Activated T-helper 2 cell treated with anti-CD3 and anti-CD28 coated beads, Interferon-gamma antibody, Interleukin-2, Interleukin-4, amounts not matched to agents 10 μg/mL and 5 μg/mL and 100 μg/mL, durations not matched to agents 14 hours and 24 hours and 36 hours (primary cell): ENCODE measurements at regions not wholly inside any gene's neighbourhood (a gene's known extent, or its start where the extent isn't known, plus 50 kb on each side); places are given as distances from the start of the nearest gene placed in this dataset.

Experiments used
- DNase-seq: peaks from one replicate; pipeline ENCODE4 v3.0.0; 2021; ENCODE audit warnings: low spot score
- H3K27ac Mint-ChIP-seq: one replicate; pipeline ENCODE4 v1.8.0; 2021; ENCODE audit warnings: mixed read lengths
- H3K27me3 Mint-ChIP-seq: one replicate; pipeline ENCODE4 v1.8.0; 2021; ENCODE audit warnings: low read depth, mixed read lengths
- H3K36me3 Mint-ChIP-seq: one replicate; pipeline ENCODE4 v1.8.0; 2021; ENCODE audit warnings: low read depth, mixed read lengths
- H3K4me1 Mint-ChIP-seq: one replicate; pipeline ENCODE4 v1.8.0; 2021; ENCODE audit warnings: low read depth, mixed read lengths
- H3K4me3 Mint-ChIP-seq: one replicate; pipeline ENCODE4 v1.8.0; 2021; ENCODE audit warnings: low read depth, mild to moderate bottlenecking, moderate library complexity, mixed read lengths
- H3K9me3 Mint-ChIP-seq: one replicate; pipeline ENCODE4 v1.8.0; 2021; ENCODE audit warnings: mixed read lengths
- intact Hi-C: fragments of 100-400 bp; cut with micrococcal nuclease; formaldehyde crosslinking; loops from one replicate; pipeline ENCODE4 v1.15.1; 2023

DNA sequence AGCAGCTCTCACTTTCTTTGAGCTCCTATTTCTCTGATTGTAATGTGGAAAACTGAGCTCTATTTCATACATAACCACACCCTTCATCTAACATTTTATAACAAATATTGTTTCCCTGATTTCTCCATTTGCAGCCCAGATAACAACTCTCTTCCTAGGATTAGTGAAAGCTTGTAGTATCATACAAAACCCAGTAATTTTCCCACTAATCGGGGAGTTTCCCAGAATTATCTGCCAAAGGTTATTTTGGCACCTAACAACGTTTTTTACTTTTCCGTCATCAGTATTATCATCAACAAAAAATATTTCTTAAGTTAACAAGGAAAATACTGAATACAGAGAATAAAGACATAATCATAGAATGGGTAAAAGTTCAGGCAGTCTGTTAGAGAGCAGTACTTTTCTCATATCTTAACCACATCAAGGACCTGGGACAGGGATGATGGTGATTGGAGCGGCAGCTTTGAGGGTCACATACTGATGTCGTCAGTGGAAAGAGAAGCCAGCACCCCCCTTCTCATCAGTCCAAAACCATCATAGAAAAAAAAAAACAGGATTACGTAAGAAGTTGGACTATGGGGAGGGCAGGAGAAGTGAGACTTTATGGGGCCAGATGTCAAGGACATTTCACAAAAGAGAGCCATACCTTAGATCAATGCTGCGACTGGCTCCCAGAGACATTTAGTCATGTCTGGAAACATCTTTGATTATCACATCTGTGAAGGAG, 166.1 kb upstream of the TNFAIP3 start:
- H3K36me3 Mint-ChIP-seq = peaks cover 2% of the 10 kb centered on the region
- no peaks in the 10 kb centered on the region for H3K27me3 Mint-ChIP-seq
- H3K27ac Mint-ChIP-seq = no peak overlapping the region
- no peak overlapping the region for H3K4me3 Mint-ChIP-seq
- H3K9me3 Mint-ChIP-seq = no peaks in the 10 kb centered on the region
- no peak for DNase-seq
- intact Hi-C loops = no loop called here
- peaks cover 69% of the 10 kb centered on the region for H3K4me1 Mint-ChIP-seq

DNA sequence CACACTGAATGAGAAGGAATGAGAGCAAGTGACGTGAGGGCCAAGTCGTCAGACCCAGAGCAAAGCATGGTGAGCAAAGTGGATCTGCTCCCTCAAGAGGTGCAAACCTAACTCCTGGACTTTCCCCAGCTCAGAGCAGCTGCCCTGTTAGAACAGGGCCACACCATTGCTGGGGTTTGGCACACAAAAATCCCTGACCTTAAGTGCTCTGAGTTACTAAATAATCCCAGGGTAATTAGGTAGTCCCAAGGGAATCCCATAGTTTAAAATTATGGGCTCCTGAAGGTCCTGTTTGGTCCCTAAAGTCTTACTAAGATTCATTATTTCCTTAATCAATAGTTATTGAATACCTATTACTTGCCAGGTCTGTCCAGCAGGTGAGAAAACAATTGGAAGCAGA, 165.1 kb upstream of the TNFAIP3 start:
- no peak for DNase-seq
- H3K4me3 Mint-ChIP-seq = no peak overlapping the region
- H3K27me3 Mint-ChIP-seq = no peaks in the 10 kb centered on the region
- H3K36me3 Mint-ChIP-seq = peaks cover 2% of the 10 kb centered on the region
- H3K27ac Mint-ChIP-seq = no peak overlapping the region
- no peaks in the 10 kb centered on the region for H3K9me3 Mint-ChIP-seq
- peaks cover 77% of the 10 kb centered on the region for H3K4me1 Mint-ChIP-seq
- intact Hi-C loops = no loop called here

DNA sequence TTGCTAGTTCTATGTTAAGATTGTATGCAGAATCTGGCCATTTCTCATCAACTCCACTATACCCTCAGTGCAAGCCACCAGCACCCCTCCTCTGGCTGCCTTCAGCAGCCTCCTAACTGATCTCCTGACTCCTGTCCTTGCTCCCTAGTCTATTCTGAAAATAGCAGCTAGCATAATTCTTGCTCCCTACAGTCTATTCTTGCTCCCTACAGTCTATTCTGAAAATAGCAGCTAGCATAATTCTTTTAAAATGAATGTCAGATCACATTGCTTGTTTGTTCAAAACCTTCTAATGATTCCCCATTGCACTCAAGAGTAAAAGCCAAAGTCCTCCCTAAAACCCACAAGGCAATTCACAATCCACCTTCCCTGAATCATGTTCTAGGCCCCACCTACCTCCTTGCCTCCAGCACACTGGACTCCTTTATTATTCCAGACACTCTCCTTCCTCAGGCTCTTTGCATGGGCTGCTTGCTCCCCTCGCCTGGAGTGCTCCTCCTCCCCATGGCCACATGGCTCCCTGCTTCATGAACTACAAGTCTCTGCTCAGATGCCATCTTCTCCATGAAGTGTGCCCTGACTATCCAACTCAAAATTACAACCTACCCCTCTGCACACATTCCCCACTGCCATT, 164.2 kb upstream of the TNFAIP3 start:
- intact Hi-C loops = no loop called here
- Mint-ChIP-seq H3K9me3 (no peaks in the 10 kb centered on the region), H3K27me3 (no peaks in the 10 kb centered on the region), H3K36me3 (peaks cover 2% of the 10 kb centered on the region), H3K4me3 (no peak overlapping the region), H3K27ac (peak overlapping the region; percentile 5), H3K4me1 (peaks cover 79% of the 10 kb centered on the region)
- DNase-seq = no peak

GRCh38 chr6:137704802-137705159, 162.3 kb upstream of the TNFAIP3 start:
- intact Hi-C loops = loop anchor here (1.0 to 5.0 kb wide), 5 partner anchors 223 to 405 kb away; no protein-coding TSS in a partner anchor
- peaks cover 4% of the 10 kb centered on the region for H3K36me3 Mint-ChIP-seq
- DNase-seq = no peak
- H3K4me3 Mint-ChIP-seq = no peak overlapping the region
- H3K4me1 Mint-ChIP-seq = peaks cover 77% of the 10 kb centered on the region
- no peak overlapping the region for H3K27ac Mint-ChIP-seq
- H3K9me3 Mint-ChIP-seq = no peaks in the 10 kb centered on the region
- no peaks in the 10 kb centered on the region for H3K27me3 Mint-ChIP-seq

DNA sequence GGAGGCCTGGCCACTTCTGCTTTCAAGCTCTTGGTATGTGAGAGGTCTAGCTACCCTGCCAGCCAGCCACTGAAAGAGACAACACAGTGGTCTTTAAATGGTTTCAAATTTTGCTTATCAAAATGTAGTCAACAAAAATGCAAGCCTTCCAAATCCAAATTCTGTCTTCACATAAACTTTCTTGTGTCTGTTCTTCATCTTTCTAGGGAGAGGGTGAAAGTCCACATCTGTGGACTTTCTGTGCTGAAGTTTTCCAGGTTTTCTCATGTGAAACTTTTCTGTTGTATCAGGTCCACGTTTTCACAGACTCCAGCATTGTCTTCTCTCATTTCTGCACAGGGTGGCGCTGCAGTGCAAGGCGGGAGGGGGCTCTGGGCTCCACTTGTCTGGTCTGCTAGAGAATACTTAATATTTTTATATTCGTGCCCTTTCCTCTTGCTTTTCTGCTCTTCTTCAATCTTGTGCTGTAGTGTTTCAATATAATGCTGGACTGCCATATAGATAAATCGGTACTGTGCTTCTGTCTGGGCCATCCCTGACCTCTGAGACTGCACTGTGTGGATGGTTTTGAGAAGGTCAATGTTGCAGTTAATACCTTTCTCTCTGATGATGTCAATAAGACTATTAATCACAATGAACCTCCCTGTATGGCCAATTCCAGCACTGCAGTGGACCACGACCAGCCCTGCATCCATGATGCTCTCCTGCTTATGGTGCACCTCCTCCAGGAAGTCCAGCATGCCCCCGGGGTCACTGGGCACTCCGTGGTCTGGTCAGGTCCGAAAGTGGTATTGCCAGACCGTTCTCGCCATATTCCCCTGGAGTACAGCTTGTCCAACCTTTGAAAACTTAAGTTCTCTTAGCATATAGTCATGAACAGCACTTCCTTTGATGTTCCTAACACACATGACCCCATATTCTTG, 161.6 kb upstream of the TNFAIP3 start:
- Mint-ChIP-seq H3K9me3 (peaks cover 3% of the 10 kb centered on the region), H3K27ac (peak overlapping the region; percentile 66), H3K36me3 (peaks cover 6% of the 10 kb centered on the region), H3K4me3 (peak overlapping the region; percentile 0), H3K27me3 (no peaks in the 10 kb centered on the region), H3K4me1 (peaks cover 78% of the 10 kb centered on the region)
- DNase-seq = peak; percentile 60
- intact Hi-C loops = loop anchor here (1.0 to 5.0 kb wide), 5 partner anchors 222 to 404 kb away; no protein-coding TSS in a partner anchor

GRCh38 chr6:137706083-137706750, 160.8 kb upstream of the TNFAIP3 start:
- H3K4me3 Mint-ChIP-seq = peak overlapping the region; percentile 0
- peaks cover 8% of the 10 kb centered on the region for H3K36me3 Mint-ChIP-seq
- intact Hi-C loops = loop anchor here (5.0 kb wide), 1 partner anchor 221 kb away; no protein-coding TSS in a partner anchor
- H3K4me1 Mint-ChIP-seq = peaks cover 76% of the 10 kb centered on the region
- H3K27me3 Mint-ChIP-seq = no peaks in the 10 kb centered on the region
- H3K9me3 Mint-ChIP-seq = peaks cover 4% of the 10 kb centered on the region
- no peak for DNase-seq
- peak overlapping the region; percentile 60 for H3K27ac Mint-ChIP-seq

DNA sequence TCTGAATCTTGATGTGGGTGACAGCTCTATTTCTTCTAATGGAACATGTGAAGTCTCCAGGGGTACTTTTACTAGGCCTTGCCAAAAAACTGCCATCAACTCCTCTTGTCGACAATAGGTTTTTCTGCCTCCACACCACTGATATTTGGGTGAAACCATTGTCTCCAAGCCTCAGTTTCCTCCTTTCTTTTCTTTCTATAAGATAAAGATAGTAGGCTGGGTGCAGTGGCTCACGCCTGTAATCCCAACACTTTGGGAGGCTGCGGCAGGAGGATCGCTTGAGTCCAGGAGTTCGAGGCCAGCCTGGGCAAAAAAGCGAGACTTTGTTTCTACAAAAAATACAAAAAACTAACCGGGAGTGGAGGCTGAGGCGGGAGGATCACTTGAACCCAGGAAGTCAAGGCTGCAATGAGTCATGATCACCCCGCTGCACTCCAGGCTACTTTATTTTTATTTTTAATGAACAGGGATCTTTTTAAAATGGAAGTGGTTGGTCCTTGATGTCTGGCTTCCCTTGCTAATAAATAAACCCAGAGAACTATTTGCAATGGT, 159.9 kb upstream of the TNFAIP3 start:
- peaks cover 9% of the 10 kb centered on the region for H3K36me3 Mint-ChIP-seq
- intact Hi-C loops = loop anchor here (5.0 kb wide), 1 partner anchor 220 kb away; no protein-coding TSS in a partner anchor
- H3K4me1 Mint-ChIP-seq = peaks cover 78% of the 10 kb centered on the region
- H3K9me3 Mint-ChIP-seq = peaks cover 11% of the 10 kb centered on the region
- peak overlapping the region; percentile 49 for H3K4me3 Mint-ChIP-seq
- H3K27me3 Mint-ChIP-seq = no peaks in the 10 kb centered on the region
- no peak for DNase-seq
- peak overlapping the region; percentile 86 for H3K27ac Mint-ChIP-seq

DNA sequence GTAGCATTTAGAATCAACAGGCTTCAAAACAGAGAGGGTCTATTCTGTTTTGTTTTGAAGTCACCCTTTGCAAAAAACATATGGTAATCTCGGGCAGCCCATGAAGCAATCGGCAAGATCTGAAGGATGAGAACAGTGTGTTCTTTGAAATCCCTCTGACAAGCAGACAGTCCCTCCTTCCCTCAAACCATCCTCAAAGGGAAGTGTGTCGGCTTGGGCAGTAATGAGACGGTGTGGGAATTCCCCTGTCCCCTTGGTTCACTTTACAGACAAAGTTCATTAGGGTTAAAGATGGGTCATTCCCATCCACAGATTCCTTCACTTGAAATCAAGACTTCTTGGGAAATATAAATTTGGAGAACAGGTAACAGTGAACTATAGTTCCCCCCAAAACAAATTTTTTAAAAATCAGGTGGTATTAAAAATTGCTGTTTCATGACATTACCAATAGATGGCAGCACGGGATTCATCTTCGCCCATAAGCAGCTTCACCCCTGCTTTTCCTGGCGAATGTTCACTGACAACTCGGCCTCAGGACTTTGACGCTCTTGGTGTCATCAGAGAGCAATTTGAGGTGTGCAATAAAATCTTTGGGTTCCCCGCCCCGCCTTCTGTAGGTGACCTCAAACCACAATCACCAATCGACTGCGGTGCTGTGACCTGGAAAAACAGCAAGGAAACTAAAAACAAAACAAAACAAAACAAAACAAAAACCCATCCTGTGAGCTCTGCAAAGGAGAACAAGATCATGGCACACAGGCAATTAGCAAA, 159.3 kb upstream of the TNFAIP3 start:
- peaks cover 9% of the 10 kb centered on the region for H3K36me3 Mint-ChIP-seq
- peak; percentile 87 for DNase-seq
- peak overlapping the region; percentile 86 for H3K27ac Mint-ChIP-seq
- peak overlapping the region; percentile 49 for H3K4me3 Mint-ChIP-seq
- peaks cover 78% of the 10 kb centered on the region for H3K4me1 Mint-ChIP-seq
- no peaks in the 10 kb centered on the region for H3K27me3 Mint-ChIP-seq
- peaks cover 11% of the 10 kb centered on the region for H3K9me3 Mint-ChIP-seq
- intact Hi-C loops = loop anchor here (1.0 to 5.0 kb wide), 10 partner anchors 8 to 233 kb away; partner anchors contain the start of gene TNFAIP3

GRCh38 chr6:137708481-137708880, 158.6 kb upstream of the TNFAIP3 start:
- no peak for DNase-seq
- intact Hi-C loops = loop anchor here (1.0 to 5.0 kb wide), 10 partner anchors 9 to 232 kb away; partner anchors contain the start of gene TNFAIP3
- peaks cover 11% of the 10 kb centered on the region for H3K9me3 Mint-ChIP-seq
- peak overlapping the region; percentile 86 for H3K27ac Mint-ChIP-seq
- H3K36me3 Mint-ChIP-seq = peaks cover 9% of the 10 kb centered on the region
- H3K4me1 Mint-ChIP-seq = peaks cover 71% of the 10 kb centered on the region
- H3K4me3 Mint-ChIP-seq = peak overlapping the region; percentile 49
- no peaks in the 10 kb centered on the region for H3K27me3 Mint-ChIP-seq

- H3K27me3 Mint-ChIP-seq = no peaks in the 10 kb centered on the region
- peaks cover 15% of the 10 kb centered on the region for H3K36me3 Mint-ChIP-seq
- peaks cover 17% of the 10 kb centered on the region for H3K9me3 Mint-ChIP-seq
- peak overlapping the region; percentile 61 for H3K27ac Mint-ChIP-seq
- no peak for DNase-seq
- intact Hi-C loops = loop anchor here (2.0 to 5.0 kb wide), 2 partner anchors 53 to 218 kb away; no protein-coding TSS in a partner anchor
- H3K4me3 Mint-ChIP-seq = no peak overlapping the region
- peaks cover 77% of the 10 kb centered on the region for H3K4me1 Mint-ChIP-seq
Measured at GRCh38 chr6:137709424-137710236, 157.4 kb upstream of the TNFAIP3 start.

- peaks cover 15% of the 10 kb centered on the region for H3K36me3 Mint-ChIP-seq
- no peak overlapping the region for H3K4me3 Mint-ChIP-seq
- intact Hi-C loops = no loop called here
- H3K4me1 Mint-ChIP-seq = peaks cover 77% of the 10 kb centered on the region
- no peaks in the 10 kb centered on the region for H3K27me3 Mint-ChIP-seq
- H3K9me3 Mint-ChIP-seq = peaks cover 17% of the 10 kb centered on the region
- no peak for DNase-seq
- no peak overlapping the region for H3K27ac Mint-ChIP-seq
Measured at GRCh38 chr6:137711972-137712371, 155.1 kb upstream of the TNFAIP3 start.
